ENCODE measurements at regions not wholly inside any gene's neighbourhood (a gene's known extent, or its start where the extent isn't known, plus 50 kb on each side); places are given as distances from the start of the nearest gene placed in this dataset.

DNA sequence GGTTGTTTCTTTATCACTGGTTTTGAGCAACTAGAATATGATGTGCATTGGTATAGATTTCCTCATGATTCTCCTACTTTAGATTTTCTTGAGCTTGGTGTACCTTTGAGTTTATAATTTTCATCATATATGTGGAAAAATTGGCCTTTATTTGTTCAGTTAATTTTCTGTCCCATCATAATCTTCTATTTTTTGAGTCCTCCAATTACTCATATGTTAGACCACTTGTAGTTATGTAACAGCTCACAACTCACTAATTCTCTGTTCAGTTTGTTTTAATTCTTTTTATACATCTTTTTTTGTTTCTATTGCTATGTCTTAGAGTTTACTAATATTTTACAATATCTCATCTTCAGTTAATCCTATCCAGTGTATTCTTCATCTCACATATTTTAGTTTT is 81.3 kb upstream of the LAMA2 start:
- Histone ChIP-seq H3K27ac (no peak overlapping the region), H3K27me3 (no peaks in the 10 kb centered on the region), H3K36me3 (no peaks in the 10 kb centered on the region), H3K4me1 (no peaks in the 10 kb centered on the region), H3K4me3 (no peak overlapping the region), H3K9me3 (no peaks in the 10 kb centered on the region)
- TF ChIP-seq EP300 (IDR thresholded peaks at IDR 0.05), result no peak
- TF ChIP-seq, protein P1, sequence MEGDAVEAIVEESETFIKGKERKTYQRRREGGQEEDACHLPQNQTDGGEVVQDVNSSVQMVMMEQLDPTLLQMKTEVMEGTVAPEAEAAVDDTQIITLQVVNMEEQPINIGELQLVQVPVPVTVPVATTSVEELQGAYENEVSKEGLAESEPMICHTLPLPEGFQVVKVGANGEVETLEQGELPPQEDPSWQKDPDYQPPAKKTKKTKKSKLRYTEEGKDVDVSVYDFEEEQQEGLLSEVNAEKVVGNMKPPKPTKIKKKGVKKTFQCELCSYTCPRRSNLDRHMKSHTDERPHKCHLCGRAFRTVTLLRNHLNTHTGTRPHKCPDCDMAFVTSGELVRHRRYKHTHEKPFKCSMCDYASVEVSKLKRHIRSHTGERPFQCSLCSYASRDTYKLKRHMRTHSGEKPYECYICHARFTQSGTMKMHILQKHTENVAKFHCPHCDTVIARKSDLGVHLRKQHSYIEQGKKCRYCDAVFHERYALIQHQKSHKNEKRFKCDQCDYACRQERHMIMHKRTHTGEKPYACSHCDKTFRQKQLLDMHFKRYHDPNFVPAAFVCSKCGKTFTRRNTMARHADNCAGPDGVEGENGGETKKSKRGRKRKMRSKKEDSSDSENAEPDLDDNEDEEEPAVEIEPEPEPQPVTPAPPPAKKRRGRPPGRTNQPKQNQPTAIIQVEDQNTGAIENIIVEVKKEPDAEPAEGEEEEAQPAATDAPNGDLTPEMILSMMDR (IDR thresholded peaks at IDR 0.05), result no peak
- TF ChIP-seq POLR2AphosphoS5 (IDR thresholded peaks at IDR 0.05), result no peak
- no peak for TF ChIP-seq POLR2A (IDR thresholded peaks at IDR 0.05)
- no peak for DNase-seq
- intact Hi-C loops (cut with DNase I; ENCODE audit: low total_unique reads), result loop anchor here (10.0 kb wide), 1 partner anchor 453 kb away; no protein-coding TSS in a partner anchor

DNA sequence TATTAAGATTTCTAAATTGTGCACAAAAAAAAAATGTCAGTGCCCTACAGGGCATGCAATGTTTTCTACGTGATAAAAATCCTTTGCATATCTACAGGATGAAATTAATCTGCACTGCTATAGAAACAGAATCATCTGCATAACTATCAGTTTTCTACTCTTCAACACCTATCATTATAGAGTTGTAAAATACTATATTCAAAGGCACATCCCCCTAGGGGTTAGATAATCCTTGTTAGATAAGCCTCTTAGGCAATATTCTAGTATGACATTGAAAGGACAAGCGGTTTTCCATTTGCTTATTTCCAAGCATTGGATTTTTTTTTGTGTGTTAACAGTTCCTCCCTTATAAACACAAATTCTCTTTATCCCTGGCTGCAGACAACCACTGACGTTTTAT is 98.7 kb upstream of the LAMA2 start:
- no peaks in the 10 kb centered on the region for H3K27me3 ChIP-seq
- no peak for DNase-seq
- intact Hi-C loops (cut with DNase I; ENCODE audit: low total_unique reads), result no loop called here
- no peak overlapping the region for H3K27ac ChIP-seq
- peaks cover 0 to 18% (median 8%) of the 10 kb centered on the region in 4 donors for H3K9me3 ChIP-seq
- TF ChIP-seq POLR2AphosphoS5 (IDR thresholded peaks at IDR 0.05), result no peak
- no peak for TF ChIP-seq POLR2A (IDR thresholded peaks at IDR 0.05)
- TF ChIP-seq, protein P1 (IDR thresholded peaks at IDR 0.05), result no peak
- no peak for TF ChIP-seq EP300 (IDR thresholded peaks at IDR 0.05)
- WGBS, 5 donors, result 54 to 71% (median 61%) methylated on average over 3 of the region's 3 CpGs
- no peaks in the 10 kb centered on the region for H3K36me3 ChIP-seq
- H3K4me1 ChIP-seq, result no peaks in the 10 kb centered on the region
- no peak overlapping the region for H3K4me3 ChIP-seq

DNA sequence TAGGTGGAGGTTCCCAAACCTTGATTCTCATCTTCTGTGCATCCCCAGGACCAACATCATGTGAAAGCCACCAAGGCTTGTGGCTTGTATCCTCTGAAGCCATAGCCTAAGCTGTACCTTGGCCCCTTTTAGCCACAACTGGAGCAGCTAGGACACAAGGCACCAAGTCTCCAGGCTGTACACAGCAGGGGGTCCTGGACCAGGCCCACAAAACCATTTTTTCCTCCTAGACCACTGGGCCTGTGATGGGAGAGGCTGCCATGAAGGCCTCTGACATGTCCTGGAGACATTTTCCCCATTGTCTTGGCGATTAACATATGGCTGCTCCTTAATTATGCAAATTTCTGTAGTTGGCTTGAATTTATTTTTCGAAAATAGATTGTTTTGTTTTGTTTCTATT is 114.8 kb upstream of the LAMA2 start:
- TF ChIP-seq POLR2A (IDR thresholded peaks at IDR 0.05) (no peak), EP300 (IDR thresholded peaks at IDR 0.05) (no peak), POLR2AphosphoS5 (IDR thresholded peaks at IDR 0.05) (no peak)
- TF ChIP-seq, protein P1 (IDR thresholded peaks at IDR 0.05), result no peak
- intact Hi-C loops (cut with DNase I; ENCODE audit: low total_unique reads), result no loop called here
- WGBS, 5 donors, result 46 to 68% (median 62%) methylated on average over 2 of the region's 2 CpGs

DNA sequence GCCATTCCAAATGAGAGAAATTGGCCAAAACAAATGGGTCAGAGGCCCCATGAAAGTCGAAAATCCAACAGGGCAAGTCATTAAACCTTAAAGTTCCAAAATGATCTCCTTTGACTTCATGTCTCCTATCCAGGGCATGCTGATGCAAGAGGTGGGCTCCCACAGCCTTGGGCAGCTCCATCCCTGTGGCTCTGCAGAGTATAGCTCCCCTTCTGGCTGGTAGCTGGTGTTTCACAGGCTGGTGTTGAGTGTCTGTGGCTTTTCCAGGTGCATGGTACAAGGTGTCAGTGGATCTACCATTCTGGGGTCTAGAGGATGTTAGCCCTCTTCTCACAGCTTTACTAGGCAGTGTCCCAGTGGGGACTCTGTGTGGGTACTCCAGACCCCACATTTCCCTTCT is 115.2 kb upstream of the LAMA2 start:
- Histone ChIP-seq H3K27me3 (no peaks in the 10 kb centered on the region), H3K4me1 (no peaks in the 10 kb centered on the region), H3K4me3 (no peak overlapping the region), H3K27ac (no peak overlapping the region), H3K9me3 (peaks cover 0 to 9% (median 4%) of the 10 kb centered on the region in 4 donors), H3K36me3 (no peaks in the 10 kb centered on the region)
- TF ChIP-seq POLR2A (IDR thresholded peaks at IDR 0.05) (no peak), POLR2AphosphoS5 (IDR thresholded peaks at IDR 0.05) (no peak), EP300 (IDR thresholded peaks at IDR 0.05) (no peak)
- TF ChIP-seq, protein P1 (IDR thresholded peaks at IDR 0.05), result no peak
- WGBS, 5 donors, result 40 to 69% (median 53%) methylated on average over 1 of the region's 1 CpG
- intact Hi-C loops (cut with DNase I; ENCODE audit: low total_unique reads), result no loop called here
- no peak for DNase-seq

More for the DNA sequence above, 114.8 kb upstream of the LAMA2 start:
- no peak for DNase-seq
- Histone ChIP-seq H3K27me3 (no peaks in the 10 kb centered on the region), H3K4me3 (no peak overlapping the region), H3K27ac (no peak overlapping the region), H3K9me3 (peaks cover 0 to 9% (median 4%) of the 10 kb centered on the region in 4 donors), H3K36me3 (no peaks in the 10 kb centered on the region), H3K4me1 (no peaks in the 10 kb centered on the region)

All from stomach (tissue), 8 donors.